NT2/D1 (cell line): ENCODE measurements at regions not wholly inside any gene's neighbourhood (a gene's known extent, or its start where the extent isn't known, plus 50 kb on each side); places are given as distances from the start of the nearest gene placed in this dataset.

Source experiments
- YY1 ChIP-seq: IDR thresholded peaks from 2 replicates; pipeline ENCODE4 v1.6.1; 2011; ENCODE audit not compliant: insufficient read length, insufficient read depth
- ZNF274 ChIP-seq: IDR thresholded peaks from 2 replicates; pipeline ENCODE4 v1.6.1; 2011; ENCODE audit warnings: mild to moderate bottlenecking, low read depth, low read length

GRCh38 chr21:16372586-16372985 is 642.8 kb downstream of the USP25 start:
- TF ChIP-seq ZNF274 (no peak), YY1 (no peak)
